ENCODE measurements at regions not wholly inside any gene's neighbourhood (a gene's known extent, or its start where the extent isn't known, plus 50 kb on each side); places are given as distances from the start of the nearest gene placed in this dataset.

DNA sequence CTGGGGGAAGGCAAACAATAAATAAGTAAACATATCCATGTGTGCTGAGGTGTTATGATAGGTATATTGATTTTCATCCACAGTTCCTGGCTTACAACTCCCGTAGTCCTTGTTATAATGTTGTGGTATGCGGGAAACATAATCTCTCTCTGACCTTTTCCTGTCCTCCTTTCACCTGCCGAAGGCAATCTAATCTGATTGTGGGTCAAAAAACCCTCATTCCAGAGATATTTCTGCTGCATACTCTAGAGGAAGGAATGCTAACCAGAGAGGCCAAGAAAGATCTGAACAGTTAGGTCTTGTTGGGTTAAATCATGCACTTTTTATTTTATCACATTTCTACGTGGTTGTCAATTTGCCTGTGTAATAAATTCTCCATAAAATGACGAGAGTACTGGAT is 383.6 kb upstream of the SEMA6D start:
- DNase-seq (ENCODE audit: low read depth) = no peak

- no peak for DNase-seq (ENCODE audit: low read depth)
These were observed 382.3 kb upstream of the SEMA6D start for GRCh38 chr15:47334805-47335535.

DNA sequence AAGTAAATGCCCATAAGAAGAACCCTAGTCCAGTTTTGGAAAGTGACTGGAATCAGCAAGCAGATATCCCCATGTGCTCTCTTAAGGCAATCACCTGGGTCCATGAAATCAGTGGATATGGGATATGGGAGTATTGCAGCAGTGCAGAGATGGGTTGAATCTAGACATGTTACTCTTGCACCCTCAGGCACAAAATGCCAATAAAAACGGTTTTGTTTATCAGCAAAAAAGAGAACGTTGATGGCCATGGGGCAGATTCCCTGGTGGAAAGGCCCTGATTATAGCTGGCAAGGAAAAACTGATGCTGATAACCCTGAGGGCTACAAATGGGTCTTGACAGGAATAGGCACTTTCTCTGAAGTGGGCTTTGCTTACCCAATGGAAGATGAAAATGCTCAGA is 380.2 kb upstream of the SEMA6D start:
- DNase-seq (ENCODE audit: low read depth) = no peak

DNA sequence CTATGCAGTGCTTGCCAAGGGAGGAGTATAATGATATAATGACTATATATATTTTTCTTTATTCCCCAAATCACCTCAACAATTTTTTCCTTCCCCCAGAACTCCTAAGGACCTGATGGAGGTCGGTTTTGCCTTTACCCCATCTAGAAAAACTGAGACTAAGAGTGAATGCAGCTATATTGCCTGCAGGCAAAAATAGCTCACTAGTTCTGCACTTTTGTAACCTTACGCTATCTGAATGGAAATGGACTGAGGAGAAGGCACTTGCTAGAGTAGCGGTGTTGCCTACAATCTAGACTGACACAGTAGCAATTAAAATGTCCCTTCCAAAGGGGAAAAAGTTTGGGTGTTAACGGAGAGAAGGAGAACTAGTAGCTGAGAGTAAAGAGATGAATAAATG is 379.5 kb upstream of the SEMA6D start:
- no peak for DNase-seq (ENCODE audit: low read depth)

DNA sequence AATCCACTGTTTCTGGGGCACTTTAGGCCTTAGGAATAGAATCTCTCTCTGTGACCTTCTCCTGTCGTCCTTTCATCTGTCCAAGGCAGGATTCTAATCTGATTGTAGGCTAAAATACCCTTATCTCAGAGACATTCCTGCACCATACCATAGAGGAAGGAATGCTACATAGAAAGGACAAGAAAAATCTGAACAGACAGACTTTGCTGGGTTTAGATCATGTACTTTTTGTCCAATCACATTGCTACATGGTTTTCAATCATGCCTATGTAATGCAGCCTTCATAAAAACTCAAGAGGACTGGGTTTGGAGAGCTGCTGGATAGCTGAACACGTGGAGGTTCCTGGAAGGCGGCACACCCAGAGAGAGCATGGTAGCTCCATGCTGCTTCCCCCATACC is 378.5 kb upstream of the SEMA6D start:
- DNase-seq (ENCODE audit: low read depth) = no peak

GRCh38 chr15:47339800-47340570 is 377.3 kb upstream of the SEMA6D start:
- DNase-seq (ENCODE audit: low read depth) = no peak

DNA sequence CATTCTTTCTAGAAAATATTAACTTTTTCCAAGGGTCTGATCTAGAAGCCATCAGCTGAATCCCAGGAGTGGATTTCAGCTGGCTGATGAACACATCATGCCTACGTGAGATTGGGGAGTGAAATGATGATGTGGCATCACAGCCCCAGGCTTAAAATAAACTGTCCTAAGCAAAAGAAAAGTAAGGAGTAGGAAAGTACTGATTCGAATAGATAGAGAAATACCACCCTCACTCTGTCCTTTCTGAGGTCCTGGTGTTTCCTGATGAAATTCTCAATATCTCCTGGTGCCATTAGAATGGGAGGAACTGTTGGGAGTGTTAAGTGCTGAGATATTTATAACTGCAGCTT is 376.8 kb upstream of the SEMA6D start:
- DNase-seq (ENCODE audit: low read depth) = no peak

GRCh38 chr15:47349179-47349578 is 368.1 kb upstream of the SEMA6D start:
- DNase-seq (ENCODE audit: low read depth) = no peak

DNA sequence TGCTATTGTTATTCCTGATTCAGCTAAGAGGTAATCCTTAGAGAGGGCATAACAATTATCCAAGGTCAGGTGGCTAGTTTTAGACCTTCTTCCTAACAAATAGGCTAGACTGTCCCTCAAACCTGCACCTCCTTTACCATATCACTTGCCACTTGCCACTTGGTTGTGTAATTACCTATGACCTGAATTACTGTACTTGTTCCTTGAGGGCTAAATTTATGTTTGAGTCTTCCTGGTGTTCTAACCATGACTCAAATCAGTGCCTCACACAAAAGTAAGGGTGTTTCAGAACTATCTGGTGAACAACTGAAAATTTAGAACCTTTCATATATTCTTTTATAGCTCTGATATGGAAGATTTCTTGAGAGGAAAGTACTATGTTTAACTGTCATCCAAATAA is 365.8 kb upstream of the SEMA6D start:
- no peak for DNase-seq (ENCODE audit: low read depth)

DNA sequence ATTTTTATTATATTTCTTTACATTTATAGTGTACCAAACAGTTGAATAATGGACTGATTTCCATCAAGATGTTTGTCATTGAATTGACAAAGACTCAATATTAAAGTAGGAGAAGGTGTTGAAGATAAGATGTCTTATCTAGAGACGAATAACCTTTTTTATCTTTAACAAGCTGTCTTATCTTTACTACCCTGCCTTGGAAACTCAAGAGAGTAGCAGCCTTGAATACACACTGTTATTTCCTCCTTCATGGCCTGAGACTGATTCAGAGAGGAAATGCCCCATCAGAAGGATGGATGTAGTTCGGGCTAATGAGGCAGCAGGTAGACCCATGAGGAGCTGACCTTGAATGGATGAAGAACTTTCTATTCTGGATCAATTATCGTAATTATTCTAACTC is 365.1 kb upstream of the SEMA6D start:
- DNase-seq (ENCODE audit: low read depth) = no peak

- no peak for DNase-seq (ENCODE audit: low read depth)
These were observed 361.5 kb upstream of the SEMA6D start for GRCh38 chr15:47355759-47356158.

- DNase-seq (ENCODE audit: low read depth) = no peak
These were observed 361.0 kb upstream of the SEMA6D start for GRCh38 chr15:47356297-47356696.

DNA sequence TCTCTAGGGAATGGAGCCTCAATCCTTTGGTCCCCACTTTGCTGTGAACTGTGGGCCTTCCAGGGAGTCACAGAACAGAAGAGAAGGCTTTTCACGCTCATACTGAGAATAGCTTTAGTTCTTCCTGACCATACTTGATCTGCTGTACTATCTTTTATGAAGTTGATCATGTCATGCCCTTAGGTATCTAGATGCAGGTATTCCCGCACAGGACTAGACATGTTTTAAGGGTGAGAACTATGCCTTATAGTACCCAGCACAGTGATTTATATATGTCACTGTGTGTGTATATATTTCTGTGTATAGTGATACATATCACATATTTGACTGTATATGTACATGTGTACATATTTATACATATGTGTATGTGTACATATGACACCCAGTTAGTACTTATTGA is 358.4 kb upstream of the SEMA6D start:
- DNase-seq (ENCODE audit: low read depth) = no peak

- DNase-seq (ENCODE audit: low read depth) = no peak
These were observed 357.0 kb upstream of the SEMA6D start for GRCh38 chr15:47360305-47360704.

DNA sequence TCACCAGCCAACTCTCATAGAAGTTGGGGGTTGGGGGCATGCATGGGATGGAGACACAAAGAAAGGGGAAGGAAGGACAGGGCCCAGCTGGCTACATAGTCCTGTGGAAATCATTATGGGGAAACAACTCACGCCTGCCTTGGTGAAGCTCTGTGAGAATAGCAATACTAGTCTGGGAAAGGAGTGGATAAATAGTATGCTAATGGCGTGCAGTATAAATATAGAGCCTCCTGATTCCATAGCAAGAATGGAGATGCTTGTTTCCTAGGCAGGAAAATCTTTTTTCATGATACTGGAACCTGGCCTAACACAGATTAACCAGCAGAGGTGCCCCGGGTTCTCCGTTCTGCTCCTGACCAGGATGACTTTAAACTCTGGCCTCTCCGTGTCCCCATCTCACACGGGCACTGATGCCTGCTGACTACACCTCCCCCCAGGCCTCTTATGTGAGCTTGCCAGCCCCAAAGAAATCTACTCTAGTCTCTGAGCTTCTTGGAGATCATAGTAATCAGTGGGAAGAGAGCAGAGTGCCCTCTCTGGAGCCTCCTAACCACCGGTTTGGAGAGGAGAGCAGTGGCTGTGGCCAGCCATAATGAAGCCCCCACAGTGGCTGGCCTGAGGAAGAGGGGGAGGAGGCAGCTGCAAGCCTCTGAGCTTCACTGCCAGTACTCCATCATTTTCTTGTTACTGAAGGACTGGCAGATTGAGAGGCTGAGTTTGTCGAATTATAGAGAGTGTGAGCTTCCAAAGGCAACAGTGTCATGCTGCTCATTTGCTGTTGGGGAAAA is 355.0 kb upstream of the SEMA6D start:
- no peak for DNase-seq (ENCODE audit: low read depth)

DNA sequence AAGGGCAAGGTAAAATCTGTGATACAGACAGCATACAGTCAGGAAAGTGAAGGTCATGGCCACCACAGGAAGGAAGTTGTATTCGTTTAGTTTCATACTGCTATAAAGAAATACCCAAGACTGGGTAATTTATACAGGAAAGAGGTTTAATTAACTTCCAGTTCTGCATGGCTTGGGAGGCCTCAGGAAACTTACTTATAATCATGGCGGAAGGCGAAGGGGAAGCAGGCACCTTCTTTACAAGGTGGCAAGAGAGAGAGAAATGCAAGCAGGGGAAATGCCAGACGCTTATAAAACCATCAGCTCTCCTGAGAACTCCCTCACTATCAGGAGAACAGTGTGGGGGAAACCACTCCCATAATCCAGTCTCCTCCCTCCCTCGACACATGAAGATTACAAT is 353.7 kb upstream of the SEMA6D start:
- DNase-seq (ENCODE audit: low read depth) = no peak

DNA sequence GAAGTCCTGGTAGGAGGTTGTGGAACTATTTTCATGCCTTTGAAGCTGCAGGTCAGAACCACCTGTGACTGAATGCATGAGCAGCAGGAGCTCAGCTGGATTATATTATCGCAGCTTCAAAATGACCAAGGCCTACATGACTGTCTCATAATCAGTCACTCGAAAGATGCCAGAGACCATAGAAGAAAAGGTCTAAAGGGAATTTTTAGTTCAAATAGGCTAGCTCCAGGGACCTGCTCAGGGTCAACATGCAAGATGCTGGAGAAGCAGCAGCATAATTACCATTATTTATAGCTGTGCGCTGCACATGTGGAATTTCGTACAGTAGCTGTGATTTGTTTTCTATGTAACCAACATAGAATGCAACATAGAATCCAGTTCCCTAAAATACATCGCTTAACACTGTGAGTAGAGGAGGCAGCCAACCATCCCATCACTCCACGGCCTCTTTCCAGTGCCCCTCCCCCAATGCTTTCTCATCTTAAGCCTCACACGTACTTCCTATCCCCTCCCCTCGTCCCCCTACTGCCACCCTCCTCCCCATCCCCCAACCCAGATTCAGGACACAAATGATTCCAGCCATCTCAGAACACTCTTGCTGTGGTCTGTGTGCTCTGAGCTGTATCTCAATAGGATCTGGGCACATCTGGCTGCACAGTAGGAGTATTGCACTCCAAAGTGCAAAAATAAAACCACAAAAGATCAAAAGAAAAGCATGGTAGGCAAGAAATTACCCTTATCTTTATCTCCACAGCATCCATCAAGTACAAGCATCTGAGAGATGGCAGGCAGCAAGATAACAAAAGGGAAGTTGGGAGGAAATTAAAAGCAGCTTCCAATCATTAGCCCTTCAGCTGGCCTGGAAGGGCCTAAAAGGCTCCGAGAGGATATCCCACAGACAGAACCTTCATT is 352.8 kb upstream of the SEMA6D start:
- no peak for DNase-seq (ENCODE audit: low read depth)

DNA sequence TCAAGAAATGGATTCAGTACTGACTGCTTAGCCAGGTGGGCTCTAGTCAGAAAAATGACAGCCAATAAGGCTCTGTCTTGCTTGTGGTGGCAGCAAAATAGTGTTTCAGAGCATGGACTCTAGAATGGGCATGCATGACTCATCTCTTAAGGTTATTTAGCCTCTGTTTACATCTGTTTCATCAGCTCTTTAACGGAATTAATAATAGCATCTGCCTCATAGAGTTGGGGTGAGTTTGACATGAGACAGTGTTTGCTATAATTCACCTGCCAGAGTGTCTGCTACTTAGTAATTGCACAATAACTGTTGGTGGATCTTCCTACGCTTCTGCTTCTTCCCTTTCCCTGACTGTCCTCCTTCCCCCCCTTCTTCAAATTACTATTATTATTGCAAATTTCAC is 350.4 kb upstream of the SEMA6D start:
- DNase-seq (ENCODE audit: low read depth) = no peak

GRCh38 chr15:47367726-47368390 is 349.4 kb upstream of the SEMA6D start:
- DNase-seq (ENCODE audit: low read depth) = no peak

DNA sequence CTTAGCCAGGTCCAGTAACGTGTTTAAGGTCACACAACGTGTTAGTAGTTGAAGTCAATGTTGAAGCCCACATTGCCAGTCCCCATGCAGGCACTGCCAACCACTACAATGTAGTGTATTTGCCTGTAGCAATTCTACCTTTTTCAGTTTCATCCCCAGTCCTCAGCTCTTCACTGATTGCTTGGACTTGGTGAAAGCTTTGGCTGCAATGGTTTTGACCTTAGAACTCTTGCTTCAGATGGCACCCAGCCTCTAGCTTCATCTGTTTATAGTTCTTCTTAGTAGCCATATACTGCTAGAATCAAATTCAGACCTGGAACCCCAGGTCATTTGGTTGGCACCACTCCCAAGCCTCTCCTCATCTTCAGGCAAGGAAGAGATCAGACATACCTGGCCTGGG is 345.4 kb upstream of the SEMA6D start:
- DNase-seq (ENCODE audit: low read depth) = no peak

DNA sequence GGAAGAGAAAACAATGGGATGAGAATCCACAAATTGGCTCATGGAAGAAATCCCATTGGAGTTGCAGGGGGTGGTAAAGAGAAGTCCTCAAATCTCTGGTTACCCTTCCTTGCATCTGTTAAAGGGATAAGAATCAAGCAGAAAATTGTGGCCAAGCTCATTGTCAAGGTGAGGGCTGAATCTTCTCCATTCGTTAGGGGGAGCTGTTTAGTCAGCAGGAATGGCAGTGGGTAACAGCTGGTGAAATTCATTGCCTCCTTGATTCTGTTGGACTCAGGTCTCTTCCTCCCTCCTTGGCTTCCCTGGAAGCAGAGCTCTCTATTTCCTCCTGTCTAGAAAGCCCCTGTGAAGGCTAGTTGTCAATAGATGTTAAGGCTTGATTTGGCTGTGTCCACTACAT is 343.1 kb upstream of the SEMA6D start:
- DNase-seq (ENCODE audit: low read depth) = no peak

DNA sequence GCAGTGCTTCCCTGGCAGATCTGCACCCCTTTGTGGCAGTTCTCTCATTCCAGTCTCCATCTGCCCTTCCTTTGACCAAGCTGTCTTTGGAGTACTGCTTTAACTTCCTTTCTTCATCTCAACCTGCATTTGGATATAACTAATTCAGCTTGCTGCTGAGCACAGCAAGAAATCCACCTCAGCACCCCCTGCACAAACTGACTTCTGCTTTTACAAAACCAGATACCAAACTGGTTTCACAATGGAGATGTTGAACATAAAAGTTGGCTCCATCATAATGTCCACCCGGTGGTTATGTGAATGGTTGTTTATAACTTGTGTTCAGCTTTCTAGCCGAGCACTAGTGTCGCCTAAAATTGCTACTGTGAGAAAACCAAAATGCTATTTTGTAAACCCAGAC is 341.1 kb upstream of the SEMA6D start:
- DNase-seq (ENCODE audit: low read depth) = no peak
